ENCODE measurements at regions not wholly inside any gene's neighbourhood (a gene's known extent, or its start where the extent isn't known, plus 50 kb on each side); places are given as distances from the start of the nearest gene placed in this dataset.

GRCh38 chr20:24332956-24333355 lies 136.5 kb upstream of the SYNDIG1 start:
- TF ChIP-seq RXRA (IDR thresholded peaks at IDR 0.05): no peak
- no peak for TF ChIP-seq YY1 (IDR thresholded peaks at IDR 0.05)
- no peak for TF ChIP-seq TAF1 (conservative IDR thresholded peaks at IDR 0.05)
- no peak for TF ChIP-seq FOXA2 (IDR thresholded peaks at IDR 0.05)
- TF ChIP-seq HNF4G (IDR thresholded peaks at IDR 0.05): no peak
- no peak for TF ChIP-seq ATF3 (IDR thresholded peaks at IDR 0.05)
- TF ChIP-seq SP1 (IDR thresholded peaks at IDR 0.05): no peak
- TF ChIP-seq MAX (IDR thresholded peaks at IDR 0.05): no peak
- no peak for TF ChIP-seq RAD21 (IDR thresholded peaks at IDR 0.05)
- no peak for TF ChIP-seq HNF4A (conservative IDR thresholded peaks at IDR 0.05)
- no peak for TF ChIP-seq FOXA1 (IDR thresholded peaks at IDR 0.05)
- no peak for TF ChIP-seq GABPA (IDR thresholded peaks at IDR 0.05 in 1 of 2, conservative IDR thresholded peaks at IDR 0.05 in 1 of 2)
- TF ChIP-seq EGR1 (IDR thresholded peaks at IDR 0.05; ENCODE audit: low read depth in 2 of 2): no peak
- no peak for TF ChIP-seq CTCF (IDR thresholded peaks at IDR 0.05; ENCODE audit: low read depth, low read length, missing input control)
- no peak for TF ChIP-seq JUND (IDR thresholded peaks at IDR 0.05)
- no peak for TF ChIP-seq NR2F2 (IDR thresholded peaks at IDR 0.05)
- no peak for TF ChIP-seq ZBTB33 (IDR thresholded peaks at IDR 0.05)
- Histone ChIP-seq H3K27me3 (ENCODE audit: control insufficient read depth in 4 of 4, insufficient read depth in 4 of 4, low read length in 3 of 4) (no peaks in the 10 kb centered on the region), H3K9me3 (ENCODE audit: control insufficient read depth in 4 of 4, low read length in 3 of 4) (no peaks in the 10 kb centered on the region), H3K4me3 (ENCODE audit: low read depth in 1 of 3, low read length in 3 of 3) (no peak overlapping the region), H3K27ac (ENCODE audit: low read depth in 1 of 2, low read length in 2 of 2) (no peak overlapping the region), H3K4me1 (ENCODE audit: control insufficient read depth in 4 of 4, insufficient read depth in 4 of 4, low read length in 3 of 4) (no peaks in the 10 kb centered on the region), H3K9ac (ENCODE audit: low read depth in 1 of 2, low read length in 2 of 2) (no peak overlapping the region), H3K36me3 (ENCODE audit: control insufficient read depth in 4 of 4, insufficient read depth in 3 of 4, low read depth in 1 of 4, low read length in 3 of 4) (no peaks in the 10 kb centered on the region)
- no peak for DNase-seq (ENCODE audit: low spot score)

- 86% methylated on average over 4 of the region's 4 CpGs for WGBS
- Histone ChIP-seq H3K4me3 (ENCODE audit: low read depth in 1 of 3, low read length in 3 of 3) (no peak overlapping the region), H3K4me1 (ENCODE audit: control insufficient read depth in 4 of 4, insufficient read depth in 4 of 4, low read length in 3 of 4) (no peaks in the 10 kb centered on the region), H3K9ac (ENCODE audit: low read depth in 1 of 2, low read length in 2 of 2) (no peak overlapping the region), H3K27ac (ENCODE audit: low read depth in 1 of 2, low read length in 2 of 2) (no peak overlapping the region), H3K27me3 (ENCODE audit: control insufficient read depth in 4 of 4, insufficient read depth in 4 of 4, low read length in 3 of 4) (no peaks in the 10 kb centered on the region), H3K36me3 (ENCODE audit: control insufficient read depth in 4 of 4, insufficient read depth in 3 of 4, low read depth in 1 of 4, low read length in 3 of 4) (no peaks in the 10 kb centered on the region), H3K9me3 (ENCODE audit: control insufficient read depth in 4 of 4, low read length in 3 of 4) (no peaks in the 10 kb centered on the region)
- DNase-seq (ENCODE audit: low spot score): no peak
- TF ChIP-seq TAF1 (conservative IDR thresholded peaks at IDR 0.05) (no peak), RAD21 (IDR thresholded peaks at IDR 0.05) (no peak), ATF3 (IDR thresholded peaks at IDR 0.05) (no peak), GABPA (IDR thresholded peaks at IDR 0.05 in 1 of 2, conservative IDR thresholded peaks at IDR 0.05 in 1 of 2) (no peak), EGR1 (IDR thresholded peaks at IDR 0.05; ENCODE audit: low read depth in 2 of 2) (no peak)
These were observed 137.5 kb upstream of the SYNDIG1 start for GRCh38 chr20:24331939-24332338.
